H1 (cell line): ENCODE measurements at regions not wholly inside any gene's neighbourhood (a gene's known extent, or its start where the extent isn't known, plus 50 kb on each side); places are given as distances from the start of the nearest gene placed in this dataset.

Experiments
- CTCF ChIA-PET: fragments of 300-600 bp; sonication (Branson Sonifier 250); formaldehyde crosslinking; loops from one replicate; lab custom pipeline; 2021; ENCODE audit not compliant: partially characterized antibody; lab: Charles Lee
- POLR2A ChIA-PET: fragments of 300-600 bp; sonication (Branson Sonifier 250); formaldehyde crosslinking; loops from one replicate; lab custom pipeline; 2021; ENCODE audit warnings: inconsistent platforms; ENCODE audit not compliant: partially characterized antibody; lab: Charles Lee
- DNase-seq, 2 experiments: peaks; one replicate each; pipeline versions ENCODE4 v3.0.0 to v3.0.0-alpha.2; 2010 to 2022; ENCODE audit warnings: low spot score in 2 of 2, low read depth in 1 of 2, mixed read lengths in 1 of 2
- FAIRE-seq: peaks from 2 replicates; lab custom pipeline; 2011; peaks lifted over from hg19 to GRCh38; lab: Jason Lieb, UNC
- H2AFZ ChIP-seq: 2 replicates; pipeline ENCODE4 v1.8.1; 2012; ENCODE audit warnings: low read length, inconsistent platforms
- H2AK5ac ChIP-seq: 2 replicates; pipeline ENCODE4 v1.6.1; 2013; ENCODE audit warnings: low read depth, low read length
- H2BK120ac ChIP-seq: replicated peaks from 2 replicates; pipeline ENCODE3; 2013; ENCODE audit warnings: low read depth, low read length, inconsistent platforms
- H2BK12ac ChIP-seq: 2 replicates; pipeline ENCODE4 v1.6.1; 2013; ENCODE audit warnings: low read depth, low read length
- H2BK15ac ChIP-seq: 2 replicates; pipeline ENCODE4 v1.6.1; 2013; ENCODE audit warnings: low read length
- H2BK20ac ChIP-seq: 2 replicates; pipeline ENCODE4 v1.6.1; 2013; ENCODE audit warnings: low read length
- H2BK5ac ChIP-seq: 2 replicates; pipeline ENCODE4 v1.6.1; 2013; ENCODE audit warnings: low read depth, low read length
- H3K14ac ChIP-seq: 2 replicates; pipeline ENCODE4 v1.6.1; 2013; ENCODE audit warnings: inconsistent platforms; ENCODE audit not compliant: insufficient read length
- H3K18ac ChIP-seq: 2 replicates; pipeline ENCODE4 v1.6.1; 2013; ENCODE audit warnings: low read length; ENCODE audit errors: extremely low read depth
- H3K23ac ChIP-seq: 2 replicates; pipeline ENCODE4 v1.6.1; 2013; ENCODE audit warnings: inconsistent platforms; ENCODE audit not compliant: insufficient read length
- H3K23me2 ChIP-seq: 2 replicates; pipeline ENCODE4 v1.6.1; 2013; ENCODE audit warnings: low read depth, low read length
- H3K27ac ChIP-seq: 2 replicates; pipeline ENCODE4 v1.6.1; 2011; ENCODE audit warnings: low read depth, low read length, inconsistent platforms
- H3K27me3 ChIP-seq, 4 experiments: replicated peaks in 1 of 4; 1 replicate in 1 of 4; 2 replicates in 3 of 4; pipeline versions ENCODE4 v1.6.1 to v1.8.1; 2011 to 2013; ENCODE audit warnings: low read length in 3 of 4, mild to moderate bottlenecking in 3 of 4, inconsistent platforms in 2 of 4, mixed read lengths in 2 of 4, moderate library complexity in 1 of 4; ENCODE audit not compliant: control insufficient read depth in 3 of 4, insufficient read depth in 3 of 4; ENCODE audit errors: extremely low read depth in 1 of 4
- H3K36me3 ChIP-seq, 4 experiments: 2 replicates each; pipeline versions ENCODE4 v1.6.1 to v1.8.1; 2011 to 2013; ENCODE audit warnings: mild to moderate bottlenecking in 4 of 4, low read length in 3 of 4, moderate library complexity in 2 of 4, control low read depth in 1 of 4, inconsistent platforms in 1 of 4; ENCODE audit not compliant: insufficient read depth in 4 of 4, control insufficient read depth in 2 of 4
- H3K4ac ChIP-seq: replicated peaks from 2 replicates; pipeline ENCODE3; 2013; ENCODE audit warnings: low read length, low read depth, mixed read lengths, inconsistent platforms; ENCODE audit not compliant: insufficient read length
- H3K4me1 ChIP-seq, 4 experiments: replicated peaks in 1 of 4; 1 replicate in 1 of 4; 2 replicates in 3 of 4; pipeline versions ENCODE4 v1.6.1 to v1.8.1; 2011 to 2013; ENCODE audit warnings: low read length in 3 of 4, inconsistent platforms in 2 of 4, mixed read lengths in 1 of 4; ENCODE audit not compliant: insufficient read depth in 4 of 4, control insufficient read depth in 3 of 4
- H3K4me2 ChIP-seq, 2 experiments: 2 replicates each; pipeline versions ENCODE4 v1.6.1 to v1.8.1; 2011 to 2013; ENCODE audit warnings: low read depth in 2 of 2, low read length in 2 of 2, control low read depth in 1 of 2, inconsistent platforms in 1 of 2, mild to moderate bottlenecking in 1 of 2; ENCODE audit not compliant: insufficient read depth in 1 of 2
- H3K4me3 ChIP-seq, 4 experiments: fragments of 200-600, 300-600 bp in 1 of 4; sonication (generic), shearing (Covaris generic), sonication (Bioruptor Twin) in 1 of 4; 2 replicates each; pipeline versions ENCODE4 v1.5.1 to v1.8.1; 2011 to 2016; ENCODE audit warnings: low read length in 4 of 4, low read depth in 3 of 4, control low read depth in 2 of 4, inconsistent platforms in 2 of 4, mild to moderate bottlenecking in 2 of 4, mixed read lengths in 1 of 4, moderate library complexity in 1 of 4; ENCODE audit not compliant: insufficient read depth in 2 of 4; ENCODE audit errors: extremely low read depth in 1 of 4
- H3K56ac ChIP-seq: replicated peaks from 2 replicates; pipeline ENCODE3; 2013; ENCODE audit warnings: low read depth, mild to moderate bottlenecking, mixed read lengths, low read length, inconsistent platforms; ENCODE audit not compliant: insufficient read length
- H3K79me1 ChIP-seq: 2 replicates; pipeline ENCODE4 v1.6.1; 2013; ENCODE audit warnings: low read depth, low read length, control low read depth
- H3K79me2 ChIP-seq, 2 experiments: 2 replicates each; pipeline versions ENCODE4 v1.6.1 to v1.8.1; 2012 to 2013; ENCODE audit warnings: low read length in 2 of 2, mild to moderate bottlenecking in 2 of 2, inconsistent platforms in 1 of 2; ENCODE audit not compliant: insufficient read depth in 2 of 2, control insufficient read depth in 1 of 2
- H3K9ac ChIP-seq, 4 experiments: replicated peaks in 1 of 4; 1 replicate in 1 of 4; 2 replicates in 3 of 4; pipeline versions ENCODE4 v1.6.1 to v1.8.1; 2011 to 2013; ENCODE audit warnings: low read depth in 3 of 4, low read length in 3 of 4, control low read depth in 2 of 4, mild to moderate bottlenecking in 2 of 4, moderate library complexity in 2 of 4, inconsistent platforms in 1 of 4; ENCODE audit errors: extremely low read depth in 1 of 4
- H3K9me3 ChIP-seq, 2 experiments: 2 replicates each; pipeline versions ENCODE4 v1.6.1 to v1.8.1; 2012 to 2013; ENCODE audit warnings: mild to moderate bottlenecking in 2 of 2, moderate library complexity in 2 of 2, control low read depth in 1 of 2, inconsistent platforms in 1 of 2, low read depth in 1 of 2, low read length in 1 of 2, mixed read lengths in 1 of 2; ENCODE audit not compliant: insufficient read depth in 2 of 2
- H4K20me1 ChIP-seq, 2 experiments: replicated peaks in 1 of 2; 2 replicates each; pipeline versions ENCODE3 to v1.8.1; 2011 to 2013; ENCODE audit warnings: inconsistent platforms in 2 of 2, low read length in 2 of 2, mild to moderate bottlenecking in 1 of 2; ENCODE audit not compliant: insufficient read depth in 2 of 2, control insufficient read depth in 1 of 2
- H4K5ac ChIP-seq: 2 replicates; pipeline ENCODE4 v1.6.1; 2013; ENCODE audit warnings: low read length, low read depth, mixed read lengths, inconsistent platforms; ENCODE audit not compliant: insufficient read length
- H4K8ac ChIP-seq: 2 replicates; pipeline ENCODE4 v1.8.0; 2013; ENCODE audit warnings: mild to moderate bottlenecking, moderate library complexity, low read length, inconsistent platforms; ENCODE audit not compliant: insufficient read depth; ENCODE audit errors: extremely low read depth
- H4K91ac ChIP-seq: replicated peaks from 2 replicates; pipeline ENCODE3; 2013; ENCODE audit warnings: low read length, mixed read lengths, inconsistent platforms; ENCODE audit not compliant: insufficient read length
- BCL11A ChIP-seq, 2 experiments: IDR thresholded peaks; one replicate each; pipeline ENCODE4 v1.6.1; 2011; ENCODE audit warnings: low read depth in 2 of 2, low read length in 2 of 2, mild to moderate bottlenecking in 2 of 2
- BRCA1 ChIP-seq: IDR thresholded peaks from 2 replicates; pipeline ENCODE4 v1.6.1; 2012; ENCODE audit warnings: low read depth, low read length, improper control_type of control experiment
- CHD2 ChIP-seq: IDR thresholded peaks from 2 replicates; pipeline ENCODE4 v1.6.1; 2012; ENCODE audit warnings: low read length, improper control_type of control experiment
- HDAC2 ChIP-seq, 2 experiments: fragments of 300-600 bp in 1 of 2; sonication (generic) in 1 of 2; IDR thresholded peaks; 2 replicates each; pipeline ENCODE4 v1.6.1; 2011 to 2012; ENCODE audit warnings: low read depth in 2 of 2, low read length in 2 of 2, mild to moderate bottlenecking in 2 of 2, moderate library complexity in 2 of 2, borderline replicate concordance in 1 of 2, inconsistent platforms in 1 of 2
- POLR2AphosphoS5 ChIP-seq: IDR thresholded peaks from 2 replicates; pipeline ENCODE4 v1.6.1; 2011; ENCODE audit warnings: low read depth, low read length
- RXRA ChIP-seq: IDR thresholded peaks from 2 replicates; pipeline ENCODE4 v1.6.1; 2011; ENCODE audit warnings: low read depth, mild to moderate bottlenecking, low read length, moderate library complexity; ENCODE audit not compliant: insufficient read depth
- SP1 ChIP-seq: IDR thresholded peaks from 2 replicates; pipeline ENCODE4 v1.6.1; 2011; ENCODE audit warnings: low read depth, low read length
- SP2 ChIP-seq: IDR thresholded peaks from 2 replicates; pipeline ENCODE4 v1.6.1; 2012; ENCODE audit warnings: mild to moderate bottlenecking, low read length, inconsistent platforms
- SP4 ChIP-seq: IDR thresholded peaks from 2 replicates; pipeline ENCODE4 v1.6.1; 2012; ENCODE audit warnings: low read length, inconsistent platforms
- SUZ12 ChIP-seq: fragments of 200-600 bp; sonication (generic); IDR thresholded peaks from 2 replicates; pipeline ENCODE4 v1.6.1; 2012; ENCODE audit warnings: mild to moderate bottlenecking, inconsistent platforms, low read length, moderate library complexity, mixed read lengths
- WGBS, 2 experiments: shearing (Covaris generic) in 1 of 2; methylation state at CpG; one replicate each; pipeline versions ENCODE4 v1.1.6 to v1.1.7; 2013 to 2015; ENCODE audit warnings: low lambda C conversion rate in 2 of 2, mixed read lengths in 2 of 2, inconsistent platforms in 1 of 2, low coverage in 1 of 2, missing lambda C conversion rate in 1 of 2; ENCODE audit not compliant: insufficient replicate concordance in 2 of 2, insufficient coverage in 1 of 2, insufficient read length in 1 of 2; ENCODE audit errors: extremely low coverage in 1 of 2, missing lambda C conversion rate in 1 of 2; 5-methylcytosine and 5-hydroxymethylcytosine counted together

DNA sequence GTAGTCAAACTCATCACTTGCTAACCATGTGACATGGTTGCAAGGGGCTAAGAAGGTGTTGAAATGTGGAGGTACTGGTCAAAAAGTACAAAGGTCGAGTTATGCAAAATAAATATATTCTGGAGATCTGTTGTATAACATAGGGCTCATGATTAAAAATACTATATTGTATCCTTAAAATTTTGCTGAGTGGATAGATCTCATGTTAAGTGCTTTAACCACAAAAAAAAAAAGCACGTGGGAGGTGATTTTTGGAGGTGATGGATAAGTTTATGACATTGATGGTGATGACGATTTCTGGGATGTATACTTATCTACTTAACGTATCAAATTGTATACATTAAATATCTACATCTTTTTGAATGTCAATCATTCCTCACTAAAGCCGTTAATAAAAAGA lies 96.2 kb upstream of the PAPPA start:
- Histone ChIP-seq H3K27me3 (no peaks in the 10 kb centered on the region), H2AK5ac (no peak overlapping the region), H3K9ac (no peak overlapping the region), H3K9me3 (no peaks in the 10 kb centered on the region), H3K4me2 (no peak overlapping the region), H3K4me1 (no peaks in the 10 kb centered on the region), H2BK20ac (no peak overlapping the region), H2BK5ac (no peak overlapping the region), H2BK12ac (no peak overlapping the region), H4K8ac (no peak overlapping the region)
- TF ChIP-seq BRCA1 (no peak), RXRA (no peak), SUZ12 (no peak), POLR2AphosphoS5 (no peak), CHD2 (no peak), SP2 (no peak), SP4 (no peak), HDAC2 (IDR thresholded peaks at IDR 0.05; ENCODE audit: borderline replicate concordance in 1 of 2, low read depth in 2 of 2, low read length in 2 of 2) (no peak), SP1 (no peak), BCL11A (IDR thresholded peaks at IDR 0.05; ENCODE audit: low read depth in 2 of 2, low read length in 2 of 2) (no peak)
- TF ChIP-seq, all 59 proteins: peak for 0
- Histone ChIP-seq H2AFZ (no peak overlapping the region), H2BK15ac (no peak overlapping the region), H3K23me2 (no peaks in the 10 kb centered on the region), H4K5ac (no peak overlapping the region), H3K79me2 (no peaks in the 10 kb centered on the region), H2BK120ac (no peak overlapping the region), H4K20me1 (no peaks in the 10 kb centered on the region), H3K4me3 (no peak overlapping the region), H3K4ac (no peak overlapping the region), H3K79me1 (no peaks in the 10 kb centered on the region), H4K91ac (no peak overlapping the region), H3K23ac (no peak overlapping the region), H3K14ac (no peak overlapping the region), H3K27ac (no peak overlapping the region), H3K36me3 (no peaks in the 10 kb centered on the region), H3K56ac (no peak overlapping the region), H3K18ac (no peak overlapping the region)
- DNase-seq (no peak), FAIRE-seq (no peak)
- ChIA-PET CTCF (interaction anchor here (1.3 kb wide), 1 partner anchor 174 kb away, joined by 4 read pairs; no protein-coding TSS in a partner anchor), POLR2A (no interaction called here)
- 86% methylated on average over 5 of the region's 5 CpGs; no CpG with 5 or more reads in 1 of the 2 experiments for WGBS, 2 experiments
